Natural killer cell treated with Interleukin-12 subunit alpha and Interleukin-12 subunit beta and Interleukin-15 and Interleukin-18, amount 100 ng/mL, for 72 hours (primary cell): ENCODE measurements at regions not wholly inside any gene's neighbourhood (a gene's known extent, or its start where the extent isn't known, plus 50 kb on each side); places are given as distances from the start of the nearest gene placed in this dataset.

Experiments used
- ATAC-seq, 2 donors: fragments of 150-1000 bp; cut with Tn5 transposase in 1 of 2; sonication (Bioruptor Pico), chemical (Tn5 transposase) in 1 of 2; 2 replicates each; pipeline ENCODE4 v1.10.0; 2021
- DNase-seq: peaks from one replicate; pipeline ENCODE4 v3.0.0; 2022; ENCODE audit warnings: low spot score
- H3K27ac Mint-ChIP-seq, 2 donors: 1 replicate in 1 of 2; 2 replicates in 1 of 2; pipeline ENCODE4 v1.8.0; 2022; ENCODE audit warnings: mixed read lengths in 2 of 2, mild to moderate bottlenecking in 1 of 2, moderate library complexity in 1 of 2
- H3K27me3 Mint-ChIP-seq, 2 donors: 1 replicate in 1 of 2; 2 replicates in 1 of 2; pipeline ENCODE4 v1.8.0; 2022; ENCODE audit warnings: mixed read lengths in 2 of 2
- H3K36me3 Mint-ChIP-seq: one replicate; pipeline ENCODE4 v1.8.0; 2022; ENCODE audit warnings: mixed read lengths
- H3K4me1 Mint-ChIP-seq, 2 donors: 1 replicate in 1 of 2; 2 replicates in 1 of 2; pipeline ENCODE4 v1.8.0; 2022; ENCODE audit warnings: low read depth in 2 of 2, mixed read lengths in 2 of 2, mild to moderate bottlenecking in 1 of 2
- H3K4me3 Mint-ChIP-seq: one replicate; pipeline ENCODE4 v1.8.0; 2022; ENCODE audit warnings: mixed read lengths
- H3K9me3 Mint-ChIP-seq: 2 replicates; pipeline ENCODE4 v1.8.0; 2022; ENCODE audit warnings: mixed read lengths

DNA sequence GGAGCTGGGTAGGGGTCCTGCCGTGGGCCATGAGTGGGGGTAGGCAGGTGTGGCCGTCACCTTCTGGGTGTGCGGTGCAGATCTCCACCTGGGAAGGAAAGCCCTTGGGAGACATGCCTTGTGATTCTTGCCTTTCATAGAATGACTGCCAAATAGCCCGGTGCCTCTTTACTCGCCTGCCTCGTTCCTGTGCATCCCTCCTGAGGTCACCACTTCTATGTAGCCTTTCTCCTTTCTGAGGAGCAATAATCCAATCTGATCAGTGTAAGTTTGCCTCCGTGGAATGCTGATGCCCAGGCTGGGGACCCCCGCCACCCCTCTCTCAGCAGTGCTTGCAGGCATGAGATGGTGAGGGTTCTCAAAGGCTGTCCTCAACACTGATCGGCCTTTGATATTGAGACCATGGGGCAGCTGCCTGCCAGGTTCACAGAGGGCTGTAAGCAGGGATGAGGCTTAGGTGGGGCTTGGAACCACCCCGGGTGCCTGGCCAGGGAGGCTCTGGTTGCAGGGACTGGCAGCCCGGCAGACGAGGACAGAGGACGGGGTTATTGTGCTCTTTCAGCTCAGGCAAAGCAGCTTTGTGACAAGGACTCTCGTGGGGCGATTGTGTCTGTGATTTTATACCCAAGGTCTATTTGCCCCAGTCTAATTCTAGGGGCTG is 86.1 kb upstream of the WNT7B start:
- Mint-ChIP-seq H3K4me1 (peaks cover 23 to 29% of the 10 kb centered on the region in 2 donors), H3K9me3 (no peaks in the 10 kb centered on the region), H3K27ac (no peak overlapping the region), H3K36me3 (no peaks in the 10 kb centered on the region), H3K27me3 (no peaks in the 10 kb centered on the region), H3K4me3 (no peak overlapping the region)
- DNase-seq, result no peak
- no peak for ATAC-seq

DNA sequence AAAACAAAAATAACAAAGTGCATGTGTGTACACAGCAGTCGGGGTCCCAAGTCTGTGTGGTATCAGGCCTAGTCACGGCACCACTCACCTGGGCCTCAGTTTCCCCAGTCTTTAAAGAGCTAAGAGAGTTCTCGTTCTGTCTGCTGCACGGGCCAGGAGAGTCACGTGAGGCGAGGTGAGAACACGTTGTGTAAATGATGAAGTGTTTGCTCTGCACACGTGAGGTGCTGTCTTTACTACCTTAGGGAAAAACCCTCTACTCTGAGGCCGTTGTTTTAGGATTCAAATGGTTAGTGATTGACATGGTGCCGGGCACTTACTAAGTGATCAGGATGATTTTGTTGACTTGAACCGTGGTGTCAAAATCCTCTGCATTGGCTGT is 86.5 kb upstream of the PPARA start:
- Mint-ChIP-seq H3K9me3 (no peaks in the 10 kb centered on the region), H3K4me1 (peaks cover 20 to 25% of the 10 kb centered on the region in 2 donors), H3K4me3 (no peak overlapping the region), H3K36me3 (no peaks in the 10 kb centered on the region), H3K27ac (no peak overlapping the region), H3K27me3 (no peaks in the 10 kb centered on the region)
- ATAC-seq (no peak), DNase-seq (no peak)

DNA sequence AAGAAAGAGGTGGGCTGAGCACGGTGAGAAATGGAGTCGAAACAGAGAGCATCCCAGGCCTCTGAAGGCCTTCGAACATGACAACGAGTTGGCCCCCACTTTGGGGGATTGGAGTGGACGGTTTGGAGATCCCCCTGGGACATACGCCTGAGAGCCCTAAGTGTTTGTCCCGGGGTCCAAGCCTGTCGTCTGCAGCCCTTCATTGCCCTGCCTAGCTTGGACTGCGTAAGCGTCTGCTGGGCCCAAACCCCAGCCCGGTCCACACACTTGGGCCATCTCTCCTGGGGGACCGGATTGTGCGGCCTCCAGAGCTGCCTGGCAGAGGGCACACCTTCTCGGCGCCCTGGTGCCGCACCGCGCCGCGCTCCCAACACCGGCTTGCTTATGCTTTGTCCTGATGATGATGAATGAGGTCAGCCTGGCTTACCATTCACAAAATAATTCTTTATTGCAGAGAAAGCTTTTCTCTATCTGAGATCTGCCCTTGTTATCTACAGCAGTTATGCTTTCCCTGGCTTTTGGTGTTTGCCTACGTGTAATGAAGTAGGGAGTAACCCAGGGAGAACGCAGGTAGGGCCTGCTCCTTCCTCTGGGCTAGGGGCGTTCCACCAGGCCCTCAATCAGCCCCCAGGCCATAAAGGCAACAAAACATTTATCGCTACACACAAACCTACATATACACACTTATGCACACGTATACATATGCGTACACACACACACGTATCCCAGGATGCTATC is 85.9 kb upstream of the PPARA start:
- H3K36me3 Mint-ChIP-seq, result no peaks in the 10 kb centered on the region
- H3K27ac Mint-ChIP-seq, result peak overlapping the region in 1 of 2 donors; percentile 39
- no peak for ATAC-seq
- no peak overlapping the region for H3K4me3 Mint-ChIP-seq
- DNase-seq, result no peak
- H3K9me3 Mint-ChIP-seq, result no peaks in the 10 kb centered on the region
- no peaks in the 10 kb centered on the region for H3K27me3 Mint-ChIP-seq
- H3K4me1 Mint-ChIP-seq, result peaks cover 26 to 29% of the 10 kb centered on the region in 2 donors

DNA sequence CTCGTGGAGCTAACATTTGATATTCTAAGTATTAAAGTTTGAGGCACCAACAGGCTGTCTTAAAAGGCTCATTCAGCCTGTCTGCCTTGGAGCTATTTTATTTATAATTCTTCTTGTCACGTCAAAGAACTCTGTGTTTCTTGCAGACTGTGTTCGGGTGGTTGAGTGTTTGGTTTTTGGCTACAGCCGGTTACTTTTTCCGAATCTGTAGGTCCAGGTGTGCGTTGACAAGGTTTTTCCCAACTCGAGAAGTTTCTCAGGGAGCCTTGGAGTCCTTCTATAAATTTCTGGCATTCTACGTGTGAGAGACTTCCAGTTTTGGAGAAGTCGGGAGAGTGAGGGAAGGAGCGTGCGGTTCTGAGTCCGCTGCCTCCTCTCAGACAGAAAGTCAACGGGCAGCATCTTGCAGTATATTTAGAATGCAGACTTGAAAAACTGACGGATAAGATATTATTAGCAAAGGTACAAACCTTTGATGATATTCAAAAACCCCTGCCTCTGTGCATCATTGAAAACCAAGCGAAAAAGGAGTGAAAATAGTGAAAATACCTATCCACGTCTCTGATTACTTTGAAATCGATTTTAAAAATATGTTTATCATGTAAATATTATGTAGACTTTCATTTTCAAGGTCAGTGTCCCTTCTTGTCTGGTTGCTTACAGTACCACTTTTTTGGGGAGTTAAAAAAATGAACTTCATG is 85.2 kb upstream of the PPARA start:
- Mint-ChIP-seq H3K9me3 (no peaks in the 10 kb centered on the region), H3K4me1 (peaks cover 29 to 30% of the 10 kb centered on the region in 2 donors), H3K27ac (peak overlapping the region in 1 of 2 donors; percentile 39), H3K27me3 (no peaks in the 10 kb centered on the region), H3K36me3 (no peaks in the 10 kb centered on the region), H3K4me3 (no peak overlapping the region)
- ATAC-seq (no peak), DNase-seq (no peak)

DNA sequence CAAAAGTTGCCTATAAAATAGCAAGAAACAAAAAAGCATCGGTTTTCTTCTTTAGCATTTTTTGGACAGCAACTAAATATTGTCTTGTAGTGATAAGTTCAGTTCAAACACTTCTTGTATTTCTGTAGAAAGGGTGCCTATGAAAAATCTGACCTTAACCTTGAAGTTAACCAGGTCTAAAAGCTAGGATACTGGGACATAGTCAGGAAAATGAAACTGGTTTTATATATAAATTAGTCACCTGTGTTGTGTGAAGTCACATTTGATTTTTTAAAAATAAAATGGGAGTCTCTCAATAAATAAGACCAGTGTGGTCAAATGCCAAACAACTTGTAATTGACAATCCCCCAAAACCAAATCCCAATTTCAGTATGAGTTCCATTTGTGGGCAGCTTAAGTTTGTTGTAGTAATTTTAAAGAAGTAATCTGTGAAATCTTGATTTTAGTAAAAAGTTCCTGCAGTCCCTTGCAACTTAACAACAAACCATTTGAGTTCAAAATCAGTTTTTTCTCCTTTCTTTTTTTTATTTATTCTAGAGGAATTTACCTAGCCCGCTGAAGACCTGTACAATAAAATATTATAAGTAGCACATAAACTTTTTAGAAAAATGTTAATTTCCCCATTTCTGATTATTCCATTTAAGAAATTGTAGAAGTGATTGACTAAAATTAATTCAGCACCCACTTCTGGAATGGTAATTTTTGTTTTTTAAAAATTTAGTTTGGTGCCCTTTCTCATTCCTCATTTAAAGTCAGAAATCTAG is 84.5 kb upstream of the PPARA start:
- peak overlapping the region in 1 of 2 donors; percentile 39 for H3K27ac Mint-ChIP-seq
- ATAC-seq (no peak), DNase-seq (no peak)
- H3K27me3 Mint-ChIP-seq, result no peaks in the 10 kb centered on the region
- H3K4me1 Mint-ChIP-seq, result peaks cover 29 to 30% of the 10 kb centered on the region in 2 donors
- H3K4me3 Mint-ChIP-seq, result no peak overlapping the region
- H3K9me3 Mint-ChIP-seq, result no peaks in the 10 kb centered on the region
- H3K36me3 Mint-ChIP-seq, result no peaks in the 10 kb centered on the region

DNA sequence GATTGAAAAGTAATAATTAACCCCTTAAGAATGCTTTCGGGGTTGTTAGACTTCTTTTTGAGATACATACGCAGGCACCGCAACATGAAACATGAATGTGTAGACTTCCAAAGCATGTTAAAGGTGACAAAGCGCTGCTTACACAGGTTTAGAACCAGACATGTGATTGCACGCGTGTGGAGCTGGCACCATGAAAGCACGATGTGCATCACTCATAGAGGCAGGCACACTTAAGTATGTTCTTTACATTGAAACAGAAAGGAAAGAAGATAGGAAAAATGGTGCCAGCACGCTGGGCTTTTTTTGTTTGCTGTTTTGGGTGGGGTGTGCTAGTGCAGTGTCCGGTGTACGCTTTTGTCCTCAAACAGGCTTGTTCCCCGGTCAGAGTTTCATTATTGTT is 83.6 kb upstream of the PPARA start:
- H3K36me3 Mint-ChIP-seq, result no peaks in the 10 kb centered on the region
- H3K4me1 Mint-ChIP-seq, result peaks cover 29 to 30% of the 10 kb centered on the region in 2 donors
- DNase-seq, result no peak
- peak overlapping the region; percentile 41 for H3K4me3 Mint-ChIP-seq
- peak overlapping the region; percentile 53 to 79 for H3K27ac Mint-ChIP-seq
- no peaks in the 10 kb centered on the region for H3K9me3 Mint-ChIP-seq
- no peak for ATAC-seq
- H3K27me3 Mint-ChIP-seq, result no peaks in the 10 kb centered on the region

DNA sequence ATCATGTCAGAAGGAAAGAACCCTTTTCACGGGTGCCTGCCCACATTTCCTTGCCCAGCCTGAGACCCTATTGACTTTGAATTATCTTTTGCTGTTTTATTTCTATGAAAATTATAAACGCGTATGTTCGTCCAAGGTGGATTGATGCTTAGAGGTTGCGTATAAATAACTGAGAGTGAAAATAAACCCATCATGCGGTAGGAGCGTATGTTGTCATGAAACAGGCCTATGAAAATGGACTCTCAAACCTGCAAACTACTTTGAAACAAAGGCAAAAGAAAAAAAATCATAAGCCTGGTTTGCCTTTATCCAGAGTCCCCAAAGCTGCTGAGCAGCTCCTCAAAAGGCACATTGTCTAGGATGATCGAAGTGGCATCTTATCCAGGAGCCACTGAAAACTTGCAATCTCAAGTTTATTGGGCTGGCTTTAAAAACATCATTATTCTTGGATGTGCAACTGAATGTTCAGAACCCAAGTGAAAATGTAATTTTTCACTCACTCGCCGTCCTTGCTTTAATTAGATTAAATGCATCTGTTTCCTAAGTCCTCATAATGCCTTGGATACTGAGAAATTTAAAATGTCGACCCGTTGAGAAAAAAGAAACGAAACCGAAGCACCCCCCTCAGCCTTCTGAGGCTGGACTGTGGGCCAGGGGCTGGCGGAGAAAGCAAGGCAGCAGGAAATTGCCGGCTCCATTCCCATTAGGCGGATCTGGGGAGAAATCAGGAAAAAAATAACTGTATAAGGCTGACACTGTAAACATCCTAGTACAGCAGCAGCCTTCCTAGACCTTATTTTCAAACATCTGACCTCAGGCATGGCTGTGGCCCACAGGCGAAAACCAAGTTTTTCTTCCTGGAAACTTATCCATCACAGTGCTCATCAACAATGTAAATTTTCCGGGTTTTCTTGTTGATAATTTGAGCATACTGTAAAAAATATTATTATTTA is 82.9 kb upstream of the PPARA start:
- DNase-seq (peak; percentile 40), ATAC-seq (no peak)
- Mint-ChIP-seq H3K27ac (peak overlapping the region; percentile 53 to 79), H3K27me3 (no peaks in the 10 kb centered on the region), H3K9me3 (no peaks in the 10 kb centered on the region), H3K36me3 (no peaks in the 10 kb centered on the region), H3K4me1 (peaks cover 26 to 28% of the 10 kb centered on the region in 2 donors), H3K4me3 (peak overlapping the region; percentile 41)

DNA sequence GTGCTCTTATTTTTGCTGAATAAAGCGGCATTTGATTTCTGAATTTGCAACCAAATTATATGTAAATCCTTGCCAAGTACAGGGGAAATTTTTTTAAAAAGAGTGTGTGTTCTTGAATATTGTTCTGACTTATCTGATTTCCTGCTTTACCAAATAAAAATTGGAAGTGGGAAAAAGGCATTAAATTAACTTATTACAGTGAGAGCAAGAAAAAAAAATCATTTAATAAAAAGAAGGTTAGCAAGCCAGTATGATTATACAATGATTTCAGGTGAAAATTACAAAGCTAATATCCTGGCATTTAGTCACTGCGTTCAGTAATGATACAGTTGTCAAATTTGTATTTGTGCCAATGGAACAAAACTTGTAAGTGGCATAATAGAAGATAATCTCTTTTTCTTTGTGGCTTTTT is 82.1 kb upstream of the PPARA start:
- H3K27ac Mint-ChIP-seq, result peak overlapping the region in 1 of 2 donors; percentile 79
- H3K9me3 Mint-ChIP-seq, result no peaks in the 10 kb centered on the region
- no peak for DNase-seq
- no peak overlapping the region for H3K4me3 Mint-ChIP-seq
- peaks cover 25 to 30% of the 10 kb centered on the region in 2 donors for H3K4me1 Mint-ChIP-seq
- H3K27me3 Mint-ChIP-seq, result no peaks in the 10 kb centered on the region
- ATAC-seq, result no peak
- H3K36me3 Mint-ChIP-seq, result no peaks in the 10 kb centered on the region

DNA sequence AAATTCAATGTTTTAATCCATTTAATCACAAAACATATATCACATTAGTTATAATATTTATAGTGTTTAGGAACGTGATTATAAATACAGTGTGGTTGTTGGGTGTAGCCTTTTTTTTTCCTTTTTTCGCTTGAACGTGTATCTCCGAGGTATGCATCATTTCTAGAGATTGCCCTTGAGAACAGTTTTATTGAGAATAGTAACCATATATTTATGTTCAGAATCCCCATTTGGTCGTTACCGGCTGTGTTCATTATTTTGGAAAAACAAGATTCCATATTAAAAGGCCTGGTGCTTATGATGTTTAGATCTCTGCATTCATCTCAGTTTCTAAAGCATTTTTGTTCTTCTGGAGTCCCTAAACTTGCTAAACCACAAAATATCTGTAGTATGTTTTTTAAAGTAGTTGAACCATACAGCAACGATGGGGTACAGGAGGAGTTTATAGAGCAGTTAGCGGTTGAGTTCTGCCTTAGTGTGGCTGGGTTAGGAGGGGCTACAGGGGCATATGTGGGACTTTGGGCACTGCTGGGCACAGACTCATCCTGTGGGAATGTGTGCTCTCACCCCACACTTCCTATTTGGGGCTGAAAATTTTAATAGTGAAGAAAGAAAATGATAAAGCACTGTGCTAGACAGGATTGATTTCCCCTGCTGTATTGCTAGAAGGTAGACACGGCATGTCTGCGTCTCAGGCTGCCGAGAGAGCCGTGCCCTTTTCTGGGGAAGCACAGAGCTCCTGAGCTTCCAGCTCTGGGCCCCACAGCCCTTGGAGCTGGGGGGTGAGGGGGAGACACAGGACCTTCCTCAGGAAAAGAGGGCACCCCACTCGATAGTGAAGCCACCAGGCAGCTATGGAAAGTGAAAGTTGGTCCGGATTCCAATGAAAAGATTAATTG is 81.5 kb upstream of the PPARA start:
- peak overlapping the region; percentile 67 for H3K4me3 Mint-ChIP-seq
- ATAC-seq (no peak), DNase-seq (peak; percentile 42)
- no peaks in the 10 kb centered on the region for H3K27me3 Mint-ChIP-seq
- peaks cover 25 to 32% of the 10 kb centered on the region in 2 donors for H3K4me1 Mint-ChIP-seq
- no peaks in the 10 kb centered on the region for H3K9me3 Mint-ChIP-seq
- H3K36me3 Mint-ChIP-seq, result no peaks in the 10 kb centered on the region
- H3K27ac Mint-ChIP-seq, result peak overlapping the region; percentile 81 to 95

DNA sequence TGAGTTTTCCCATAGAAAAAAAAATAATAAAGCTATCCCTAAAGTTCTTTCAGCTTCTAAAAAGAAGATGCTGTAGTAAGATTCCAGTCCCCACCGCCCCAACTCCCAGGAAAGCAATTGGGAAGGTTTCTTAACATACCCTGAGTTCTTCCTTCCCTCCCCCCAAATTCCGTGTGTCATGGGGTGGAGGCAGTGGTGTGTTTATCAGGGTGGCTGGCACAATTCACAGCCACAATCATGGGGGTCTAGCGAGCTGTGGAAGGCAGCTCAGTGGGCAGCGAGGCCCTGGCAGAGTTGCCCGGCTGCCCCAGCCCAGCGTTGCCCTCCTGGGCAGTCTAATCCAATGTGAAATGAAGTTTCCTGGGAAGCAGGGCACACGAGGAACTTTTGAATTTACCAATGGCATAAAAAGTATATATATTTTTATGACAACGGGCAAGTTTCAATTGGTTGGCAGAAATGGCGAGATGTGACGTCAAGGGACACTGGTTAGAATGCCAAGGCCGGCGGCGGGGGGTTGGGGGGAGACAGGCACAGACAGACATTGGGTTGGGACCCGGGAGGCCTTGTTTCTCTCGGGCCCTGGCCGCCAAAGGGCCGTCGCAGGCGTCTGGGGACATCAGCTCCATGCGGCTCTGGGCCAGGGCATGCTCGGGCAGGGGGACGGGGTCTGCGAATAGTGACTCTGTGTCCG is 80.7 kb upstream of the PPARA start:
- DNase-seq (peak; percentile 72), ATAC-seq (peak; percentile 1 to 28)
- no peaks in the 10 kb centered on the region for H3K27me3 Mint-ChIP-seq
- peak overlapping the region; percentile 67 for H3K4me3 Mint-ChIP-seq
- H3K27ac Mint-ChIP-seq, result peak overlapping the region; percentile 81 to 95
- no peaks in the 10 kb centered on the region for H3K9me3 Mint-ChIP-seq
- peaks cover 25 to 35% of the 10 kb centered on the region in 2 donors for H3K4me1 Mint-ChIP-seq
- no peaks in the 10 kb centered on the region for H3K36me3 Mint-ChIP-seq

DNA sequence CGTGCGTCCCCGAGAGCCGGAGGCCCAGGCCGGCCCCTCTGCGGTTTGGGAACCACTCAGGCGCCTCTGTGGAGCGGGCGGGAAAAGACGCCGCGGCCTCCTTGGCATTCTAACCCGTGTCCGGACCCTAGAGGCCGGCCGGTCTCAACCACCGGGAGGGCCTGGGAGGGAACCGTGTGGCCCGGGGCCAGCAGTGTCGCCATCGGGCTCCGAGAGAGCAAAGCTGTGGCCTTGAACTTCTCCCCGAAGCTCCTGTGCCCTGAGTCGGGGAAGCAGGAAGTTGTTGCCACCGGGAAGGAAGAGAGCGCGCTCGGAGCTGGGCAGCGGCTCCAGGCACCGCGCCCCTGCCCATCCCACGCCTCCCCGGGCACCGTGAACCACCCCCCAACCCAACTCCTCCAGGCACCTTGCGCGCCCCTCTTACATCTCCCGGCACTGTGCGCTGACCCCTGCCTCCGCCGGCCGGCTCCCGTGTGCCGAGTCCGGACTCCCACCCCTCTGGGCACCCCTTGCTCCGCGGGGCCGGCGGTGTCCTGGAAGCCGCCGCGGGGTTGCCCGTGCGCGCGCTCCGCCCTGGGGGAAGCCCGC is 80.0 kb upstream of the PPARA start:
- no peaks in the 10 kb centered on the region for H3K9me3 Mint-ChIP-seq
- H3K4me3 Mint-ChIP-seq, result peak overlapping the region; percentile 67
- H3K36me3 Mint-ChIP-seq, result no peaks in the 10 kb centered on the region
- ATAC-seq (peak; percentile 57 to 58), DNase-seq (peak; percentile 68)
- no peaks in the 10 kb centered on the region for H3K27me3 Mint-ChIP-seq
- H3K27ac Mint-ChIP-seq, result peak overlapping the region; percentile 81 to 95
- peaks cover 21 to 40% of the 10 kb centered on the region in 2 donors for H3K4me1 Mint-ChIP-seq
